ENCODE measurements at regions not wholly inside any gene's neighbourhood (a gene's known extent, or its start where the extent isn't known, plus 50 kb on each side); places are given as distances from the start of the nearest gene placed in this dataset.

DNA sequence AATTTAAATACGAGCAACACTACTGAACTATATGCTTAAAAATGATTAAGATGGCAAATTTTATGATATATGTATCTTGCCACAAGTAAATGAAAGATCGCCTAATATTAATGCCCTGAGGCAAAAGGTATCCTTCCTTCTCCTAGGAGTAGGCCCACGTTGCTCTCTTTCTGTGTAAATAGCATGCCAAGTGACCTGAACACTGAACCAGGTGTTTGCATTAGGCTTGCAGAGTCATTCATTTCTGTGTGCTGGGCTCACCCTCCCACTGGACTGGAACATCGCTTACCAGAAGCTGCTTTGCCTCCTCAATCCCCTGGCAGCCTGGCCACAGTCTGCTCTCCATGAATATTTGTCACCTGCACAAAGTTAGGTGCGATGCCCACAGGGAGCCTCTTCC is 83.3 kb upstream of the TNFSF11 start:
- CTCF ChIA-PET: no interaction called here
- Histone ChIP-seq H3K36me3 (ENCODE audit: low read depth) (no peaks in the 10 kb centered on the region), H4K20me1 (ENCODE audit: insufficient read depth) (no peaks in the 10 kb centered on the region), H3K9me2 (ENCODE audit: insufficient read depth) (no peaks in the 10 kb centered on the region), H3F3A (ENCODE audit: insufficient read depth, low read depth) (peaks cover 22% of the 10 kb centered on the region; the same call in 1 of the 2 replicates), H3K4me2 (no peak overlapping the region), H3K4me3 (no peak overlapping the region), H3K27me3 (ENCODE audit: insufficient read depth, low read depth) (no peaks in the 10 kb centered on the region), H3K79me2 (ENCODE audit: low read depth) (no peaks in the 10 kb centered on the region), H3K4me1 (replicated peaks; ENCODE audit: insufficient read depth) (peaks cover 40% of the 10 kb centered on the region), H3K9me3 (ENCODE audit: insufficient read depth, low read depth) (no peaks in the 10 kb centered on the region), H3K27ac (no peak overlapping the region), H2AFZ (no peak overlapping the region)
- DNase-seq: peak in 1 of 2 experiments; percentile 45
- POLR2A ChIA-PET (ENCODE audit: unreplicated experiment): no interaction called here
- no TSS peak for BruUV-seq (replicated peaks)
- intact Hi-C loops (cut with micrococcal nuclease; ENCODE audit: unreplicated experiment): no loop called here
- no peak for TF ChIP-seq EZH2 (IDR thresholded peaks at IDR 0.05; ENCODE audit: low read depth)
- TF ChIP-seq, protein P1, sequence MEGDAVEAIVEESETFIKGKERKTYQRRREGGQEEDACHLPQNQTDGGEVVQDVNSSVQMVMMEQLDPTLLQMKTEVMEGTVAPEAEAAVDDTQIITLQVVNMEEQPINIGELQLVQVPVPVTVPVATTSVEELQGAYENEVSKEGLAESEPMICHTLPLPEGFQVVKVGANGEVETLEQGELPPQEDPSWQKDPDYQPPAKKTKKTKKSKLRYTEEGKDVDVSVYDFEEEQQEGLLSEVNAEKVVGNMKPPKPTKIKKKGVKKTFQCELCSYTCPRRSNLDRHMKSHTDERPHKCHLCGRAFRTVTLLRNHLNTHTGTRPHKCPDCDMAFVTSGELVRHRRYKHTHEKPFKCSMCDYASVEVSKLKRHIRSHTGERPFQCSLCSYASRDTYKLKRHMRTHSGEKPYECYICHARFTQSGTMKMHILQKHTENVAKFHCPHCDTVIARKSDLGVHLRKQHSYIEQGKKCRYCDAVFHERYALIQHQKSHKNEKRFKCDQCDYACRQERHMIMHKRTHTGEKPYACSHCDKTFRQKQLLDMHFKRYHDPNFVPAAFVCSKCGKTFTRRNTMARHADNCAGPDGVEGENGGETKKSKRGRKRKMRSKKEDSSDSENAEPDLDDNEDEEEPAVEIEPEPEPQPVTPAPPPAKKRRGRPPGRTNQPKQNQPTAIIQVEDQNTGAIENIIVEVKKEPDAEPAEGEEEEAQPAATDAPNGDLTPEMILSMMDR (conservative IDR thresholded peaks at IDR 0.05): no peak

DNA sequence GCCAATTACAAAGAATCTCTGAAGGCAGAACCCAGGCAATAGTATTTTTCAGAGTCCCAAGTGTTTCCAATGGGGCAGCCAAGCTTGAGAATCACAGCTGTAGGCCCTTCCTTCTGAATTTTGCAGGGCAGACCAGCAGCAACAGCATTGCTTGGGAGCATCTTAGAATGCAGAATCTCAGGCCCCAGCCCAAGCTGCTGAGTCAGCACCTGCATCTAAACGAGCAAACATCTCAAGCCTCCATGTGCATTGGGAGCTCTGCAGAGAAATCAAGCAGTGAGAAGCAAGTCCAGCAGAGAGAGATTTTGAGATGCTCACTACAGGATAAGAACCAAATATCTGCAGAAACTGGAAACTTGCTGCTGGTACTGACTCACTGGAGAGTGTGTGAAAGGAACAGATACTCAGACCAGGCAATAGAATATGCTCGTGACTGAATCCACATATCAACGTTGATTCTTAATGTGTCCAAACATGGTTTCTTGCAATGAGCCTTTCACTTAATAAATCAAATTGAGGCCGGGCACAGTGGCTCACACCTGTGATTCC is 81.5 kb upstream of the TNFSF11 start:
- POLR2A ChIA-PET (ENCODE audit: unreplicated experiment): no interaction called here
- Histone ChIP-seq H3K27ac (no peak overlapping the region), H3K4me3 (no peak overlapping the region), H4K20me1 (ENCODE audit: insufficient read depth) (no peaks in the 10 kb centered on the region), H3K9me2 (ENCODE audit: insufficient read depth) (no peaks in the 10 kb centered on the region), H3K79me2 (ENCODE audit: low read depth) (no peaks in the 10 kb centered on the region), H3K36me3 (ENCODE audit: low read depth) (no peaks in the 10 kb centered on the region), H3K4me2 (no peak overlapping the region), H2AFZ (no peak overlapping the region), H3K9me3 (ENCODE audit: insufficient read depth, low read depth) (no peaks in the 10 kb centered on the region; the same call in 1 of the 2 replicates), H3F3A (ENCODE audit: insufficient read depth, low read depth) (peaks cover 11% of the 10 kb centered on the region; the same call in 1 of the 2 replicates), H3K27me3 (ENCODE audit: insufficient read depth, low read depth) (no peaks in the 10 kb centered on the region), H3K4me1 (replicated peaks; ENCODE audit: insufficient read depth) (peaks cover 24% of the 10 kb centered on the region)
- CTCF ChIA-PET: no interaction called here
- TF ChIP-seq EZH2 (IDR thresholded peaks at IDR 0.05; ENCODE audit: low read depth): no peak
- TF ChIP-seq, protein P1 (conservative IDR thresholded peaks at IDR 0.05): no peak
- no peak for DNase-seq
- intact Hi-C loops (cut with micrococcal nuclease; ENCODE audit: unreplicated experiment): no loop called here
- BruUV-seq (replicated peaks): no TSS peak

DNA sequence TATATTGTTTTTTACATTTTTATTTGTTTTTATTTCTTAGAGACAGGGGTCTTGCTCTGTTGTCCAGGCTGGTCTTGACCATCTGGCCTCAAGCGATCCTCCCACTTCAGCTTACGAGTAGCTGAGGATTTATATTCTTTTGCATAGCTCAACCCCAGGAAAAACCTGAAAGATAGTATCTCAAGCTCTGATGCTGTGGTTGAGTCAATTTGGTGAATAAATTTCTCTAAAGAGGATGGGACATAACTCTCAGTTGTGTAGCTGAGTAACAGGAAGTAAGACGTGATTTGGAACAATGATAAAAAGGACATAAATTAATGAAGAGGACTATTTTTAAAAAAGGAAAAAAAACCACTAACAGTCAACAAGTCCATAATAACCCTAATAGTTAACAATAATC is 79.8 kb upstream of the TNFSF11 start:
- H3K36me3 ChIP-seq (ENCODE audit: low read depth): no peaks in the 10 kb centered on the region
- no peaks in the 10 kb centered on the region for H4K20me1 ChIP-seq (ENCODE audit: insufficient read depth)
- BruUV-seq (replicated peaks): no TSS peak
- intact Hi-C loops (cut with micrococcal nuclease; ENCODE audit: unreplicated experiment): no loop called here
- peaks cover 14% of the 10 kb centered on the region for H3K4me1 ChIP-seq (replicated peaks; ENCODE audit: insufficient read depth)
- no peak overlapping the region for H3K4me3 ChIP-seq
- no peaks in the 10 kb centered on the region for H3K27me3 ChIP-seq (ENCODE audit: insufficient read depth, low read depth)
- no peaks in the 10 kb centered on the region for H3K9me2 ChIP-seq (ENCODE audit: insufficient read depth)
- H2AFZ ChIP-seq: no peak overlapping the region
- no peaks in the 10 kb centered on the region; the same call in 1 of the 2 replicates for H3K9me3 ChIP-seq (ENCODE audit: insufficient read depth, low read depth)
- H3K27ac ChIP-seq: peak overlapping the region; percentile 83; the same call in 1 of the 2 replicates
- ChIA-PET CTCF (no interaction called here), POLR2A (ENCODE audit: unreplicated experiment) (interaction anchor here (0.6 kb wide), 1 partner anchor 187 kb away, joined by 7 read pairs; no protein-coding TSS in a partner anchor)
- TF ChIP-seq, protein P1 (conservative IDR thresholded peaks at IDR 0.05): no peak
- no peak for TF ChIP-seq EZH2 (IDR thresholded peaks at IDR 0.05; ENCODE audit: low read depth)
- DNase-seq: no peak
- H3K79me2 ChIP-seq (ENCODE audit: low read depth): no peaks in the 10 kb centered on the region
- H3F3A ChIP-seq (ENCODE audit: insufficient read depth, low read depth): 0 out of 2 replicates have a peak, but pooled peaks cover 5% of the 10 kb centered on the region
- no peak overlapping the region for H3K4me2 ChIP-seq
